NCI-H2107 treated with DMSO at 0.1 percent for 48 hours (cell line): ENCODE measurements at regions not wholly inside any gene's neighbourhood (a gene's known extent, or its start where the extent isn't known, plus 50 kb on each side); places are given as distances from the start of the nearest gene placed in this dataset.

ENCODE experiments used
- DNase-seq: peaks from one replicate; lab custom pipeline; 2025; ENCODE audit not compliant: unreplicated experiment; lab: John Stamatoyannopoulos, UW

GRCh38 chr1:215508311-215508710 lies 58.8 kb upstream of the KCTD3 start:
- DNase-seq = no peak
